B cell (primary cell): ENCODE measurements at regions not wholly inside any gene's neighbourhood (a gene's known extent, or its start where the extent isn't known, plus 50 kb on each side); places are given as distances from the start of the nearest gene placed in this dataset.

Experiments
- ATAC-seq: fragments of 200-7000 bp; cut with Tn5 transposase; one replicate; pipeline ENCODE4 v1.10.0; 2021; ENCODE audit warnings: low read depth, mild to moderate bottlenecking, moderate number of reproducible peaks, moderate library complexity
- CTCF ChIA-PET: fragments of 350-600 bp; sonication (Branson Sonifier 250); formaldehyde crosslinking; loops from one replicate; lab custom pipeline; 2021; ENCODE audit warnings: antibody characterized with exemption, inconsistent platforms; lab: Charles Lee
- POLR2A ChIA-PET: fragments of 350-600 bp; sonication (Branson Sonifier 250); formaldehyde crosslinking; loops from one replicate; lab custom pipeline; 2021; ENCODE audit warnings: antibody characterized with exemption; lab: Charles Lee
- DNase-seq: peaks from one replicate; pipeline ENCODE4 v3.0.0; 2013
- H2AFZ ChIP-seq: 2 replicates; pipeline ENCODE4 v1.6.1; 2012; ENCODE audit warnings: mild to moderate bottlenecking, low read depth, low read length; ENCODE audit not compliant: insufficient read depth, poor library complexity, severe bottlenecking
- H3K27ac ChIP-seq, 2 donors: 1 replicate in 1 of 2; 2 replicates in 1 of 2; pipeline ENCODE4 v1.5.1; 2012 to 2013; ENCODE audit warnings: low read length in 2 of 2, mild to moderate bottlenecking in 2 of 2, moderate library complexity in 1 of 2
- H3K27me3 ChIP-seq, 4 experiments: fragments of 200-600 bp in 1 of 4; sonication (generic) in 1 of 4; replicated peaks in 1 of 4; 1 replicate in 2 of 4; 2 replicates in 2 of 4; pipeline versions ENCODE4 v1.6.1 to v1.7.0; 2013 to 2016; ENCODE audit warnings: low read length in 3 of 4, mild to moderate bottlenecking in 2 of 4, mixed read lengths in 1 of 4, moderate library complexity in 1 of 4; ENCODE audit not compliant: insufficient read depth in 4 of 4, control insufficient read depth in 3 of 4; ENCODE audit errors: control extremely low read depth in 1 of 4
- H3K36me3 ChIP-seq, 2 experiments: replicated peaks in 1 of 2; 1 replicate in 1 of 2; 2 replicates in 1 of 2; pipeline versions ENCODE4 v1.6.1 to v1.7.1; 2013; ENCODE audit warnings: low read length in 1 of 2; ENCODE audit not compliant: insufficient read depth in 2 of 2, control insufficient read depth in 1 of 2; ENCODE audit errors: control extremely low read depth in 1 of 2, extremely low read depth in 1 of 2
- H3K4me1 ChIP-seq, 2 donors: fragments of 200-600 bp in 1 of 2; sonication (generic) in 1 of 2; 1 replicate in 1 of 2; 2 replicates in 1 of 2; pipeline versions ENCODE4 v1.5.1 to v1.6.1; 2013 to 2017; ENCODE audit warnings: low read length in 2 of 2; ENCODE audit not compliant: control insufficient read depth in 2 of 2, insufficient read depth in 2 of 2
- H3K4me2 ChIP-seq: replicated peaks from 2 replicates; pipeline ENCODE3; 2012; ENCODE audit warnings: mild to moderate bottlenecking, low read depth, low read length; ENCODE audit not compliant: poor library complexity, severe bottlenecking
- H3K4me3 ChIP-seq, 5 experiments: fragments of 200-600 bp in 1 of 5; sonication (generic) in 1 of 5; 1 replicate in 3 of 5; 2 replicates in 2 of 5; pipeline versions ENCODE4 v1.5.1 to v1.7.0; 2011 to 2016; ENCODE audit warnings: low read length in 4 of 5, mild to moderate bottlenecking in 4 of 5, low read depth in 2 of 5, control low read depth in 1 of 5, moderate library complexity in 1 of 5; ENCODE audit not compliant: insufficient read depth in 1 of 5; ENCODE audit errors: control extremely low read depth in 1 of 5, extremely low read depth in 1 of 5
- H3K79me2 ChIP-seq: fragments of 200-600 bp; sonication (generic); one replicate; pipeline ENCODE4 v1.6.0; 2016; ENCODE audit warnings: low read length; ENCODE audit not compliant: control insufficient read depth, insufficient read depth
- H3K9ac ChIP-seq: fragments of 200-600 bp; sonication (generic); 2 replicates; pipeline ENCODE4 v1.6.1; 2017; ENCODE audit warnings: mild to moderate bottlenecking, low read length, moderate library complexity
- H3K9me3 ChIP-seq, 3 donors: one replicate each; pipeline versions ENCODE4 v1.6.1 to v1.7.1; 2013; ENCODE audit warnings: low read length in 2 of 3; ENCODE audit not compliant: control insufficient read depth in 2 of 3, insufficient read depth in 1 of 3; ENCODE audit errors: control extremely low read depth in 1 of 3
- H4K20me1 ChIP-seq: 2 replicates; pipeline ENCODE4 v1.6.0; 2012; ENCODE audit warnings: mild to moderate bottlenecking, low read length; ENCODE audit not compliant: insufficient read depth, control insufficient read depth, poor library complexity, severe bottlenecking
- H3K27ac Mint-ChIP-seq: one replicate; pipeline ENCODE4 v1.8.0; 2021; ENCODE audit warnings: mixed read lengths
- H3K27me3 Mint-ChIP-seq: one replicate; pipeline ENCODE4 v1.8.0; 2021; ENCODE audit warnings: mixed read lengths
- H3K4me1 Mint-ChIP-seq: one replicate; pipeline ENCODE4 v1.8.0; 2021; ENCODE audit warnings: mixed read lengths
- H3K4me3 Mint-ChIP-seq: one replicate; pipeline ENCODE4 v1.8.0; 2021; ENCODE audit warnings: mixed read lengths
- H3K9me3 Mint-ChIP-seq: one replicate; pipeline ENCODE4 v1.8.0; 2022; ENCODE audit warnings: mixed read lengths; ENCODE audit not compliant: insufficient read depth
- EZH2 ChIP-seq: IDR thresholded peaks from 2 replicates; pipeline ENCODE4 v1.6.1; 2012; ENCODE audit warnings: borderline replicate concordance, low read depth, mild to moderate bottlenecking, moderate library complexity, low read length; ENCODE audit not compliant: insufficient read depth, poor library complexity, severe bottlenecking
- WGBS: methylation state at CpG from one replicate; pipeline ENCODE4 v1.1.5; 2013; ENCODE audit warnings: missing lambda C conversion rate; ENCODE audit not compliant: insufficient coverage; 5-methylcytosine and 5-hydroxymethylcytosine counted together
- intact Hi-C: fragments of 100-400 bp; cut with micrococcal nuclease; formaldehyde crosslinking; loops from one replicate; pipeline ENCODE4 v1.10.0; 2022
- TF ChIP-seq, protein P1 (sequence below): fragments of 200-600 bp; IDR thresholded peaks from one replicate; pipeline ENCODE4 v1.8.0; 2022; ENCODE audit warnings: antibody characterized with exemption, mild to moderate bottlenecking

DNA sequence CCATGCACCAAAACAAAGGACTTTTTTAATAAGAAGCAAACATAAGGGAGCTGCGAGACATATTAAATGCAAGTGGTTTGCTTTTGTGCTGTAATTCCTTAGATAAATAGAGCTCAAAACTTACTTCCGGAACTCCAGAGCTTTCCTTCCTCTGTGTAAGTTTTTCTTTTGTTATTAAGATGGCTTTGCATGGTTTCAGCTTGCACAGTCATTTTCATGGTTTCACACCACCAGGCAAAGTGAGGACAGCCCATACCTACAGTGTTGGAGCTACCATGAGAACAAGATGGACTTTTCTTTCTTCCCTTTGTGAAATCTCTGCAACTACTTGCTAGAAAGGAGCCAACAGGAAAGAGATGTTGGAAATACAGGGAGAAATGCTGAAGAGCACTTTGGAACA lies 368.0 kb downstream of the SETD4 start:
- no peaks in the 10 kb centered on the region for H3K4me1 ChIP-seq
- H3K9ac ChIP-seq, result no peak overlapping the region
- H3K27ac ChIP-seq, result no peak overlapping the region
- H3K27me3 ChIP-seq, result peaks cover 0 to 8% (median 0%) of the 10 kb centered on the region in 4 experiments
- H3K27me3 Mint-ChIP-seq, result peaks cover 33% of the 10 kb centered on the region
- ATAC-seq (no peak), DNase-seq (no peak)
- WGBS, result no CpG with 5 or more reads among the region's 2 CpGs
- no peak overlapping the region for H2AFZ ChIP-seq
- no peaks in the 10 kb centered on the region for H3K79me2 ChIP-seq
- no peak overlapping the region for H3K27ac Mint-ChIP-seq
- intact Hi-C loops, result no loop called here
- H3K9me3 Mint-ChIP-seq, result no peaks in the 10 kb centered on the region
- no peak overlapping the region for H3K4me3 Mint-ChIP-seq
- H3K9me3 ChIP-seq, result no peaks in the 10 kb centered on the region
- H3K36me3 ChIP-seq, result no peaks in the 10 kb centered on the region
- no peak overlapping the region for H3K4me2 ChIP-seq
- no peak overlapping the region for H3K4me3 ChIP-seq
- ChIA-PET CTCF (interaction anchor here (0.9 kb wide), 1 partner anchor 15 kb away, joined by 3 read pairs; no protein-coding TSS in a partner anchor), POLR2A (no interaction called here)
- H3K4me1 Mint-ChIP-seq, result no peaks in the 10 kb centered on the region
- TF ChIP-seq EZH2, result no peak
- TF ChIP-seq, protein P1, sequence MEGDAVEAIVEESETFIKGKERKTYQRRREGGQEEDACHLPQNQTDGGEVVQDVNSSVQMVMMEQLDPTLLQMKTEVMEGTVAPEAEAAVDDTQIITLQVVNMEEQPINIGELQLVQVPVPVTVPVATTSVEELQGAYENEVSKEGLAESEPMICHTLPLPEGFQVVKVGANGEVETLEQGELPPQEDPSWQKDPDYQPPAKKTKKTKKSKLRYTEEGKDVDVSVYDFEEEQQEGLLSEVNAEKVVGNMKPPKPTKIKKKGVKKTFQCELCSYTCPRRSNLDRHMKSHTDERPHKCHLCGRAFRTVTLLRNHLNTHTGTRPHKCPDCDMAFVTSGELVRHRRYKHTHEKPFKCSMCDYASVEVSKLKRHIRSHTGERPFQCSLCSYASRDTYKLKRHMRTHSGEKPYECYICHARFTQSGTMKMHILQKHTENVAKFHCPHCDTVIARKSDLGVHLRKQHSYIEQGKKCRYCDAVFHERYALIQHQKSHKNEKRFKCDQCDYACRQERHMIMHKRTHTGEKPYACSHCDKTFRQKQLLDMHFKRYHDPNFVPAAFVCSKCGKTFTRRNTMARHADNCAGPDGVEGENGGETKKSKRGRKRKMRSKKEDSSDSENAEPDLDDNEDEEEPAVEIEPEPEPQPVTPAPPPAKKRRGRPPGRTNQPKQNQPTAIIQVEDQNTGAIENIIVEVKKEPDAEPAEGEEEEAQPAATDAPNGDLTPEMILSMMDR, result no peak
- no peaks in the 10 kb centered on the region for H4K20me1 ChIP-seq

DNA sequence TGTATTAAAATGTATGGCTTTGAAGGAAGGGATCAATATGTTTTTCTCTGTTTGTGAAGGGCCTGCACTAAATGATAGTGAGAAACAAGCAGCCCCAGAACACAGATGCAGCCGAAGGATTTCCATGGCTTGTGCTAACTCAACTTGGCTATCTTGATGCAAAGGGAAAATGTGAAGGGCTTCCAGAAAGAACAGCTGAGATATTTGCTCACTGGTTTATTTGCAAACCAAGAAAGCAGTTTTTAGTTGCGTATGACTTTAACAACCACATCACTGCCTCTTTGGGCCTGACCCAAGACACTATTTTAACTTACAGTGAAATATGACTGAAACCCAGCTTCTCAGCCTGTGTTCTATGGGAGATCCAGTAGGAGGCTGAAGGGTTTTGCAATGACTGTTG lies 369.9 kb downstream of the SETD4 start:
- Mint-ChIP-seq H3K27me3 (peaks cover 35% of the 10 kb centered on the region), H3K4me3 (no peak overlapping the region), H3K27ac (no peak overlapping the region), H3K9me3 (no peaks in the 10 kb centered on the region), H3K4me1 (no peaks in the 10 kb centered on the region)
- CTCF ChIA-PET, result no interaction called here
- TF ChIP-seq EZH2, result no peak
- TF ChIP-seq, protein P1, result no peak
- no peaks in the 10 kb centered on the region for H3K36me3 ChIP-seq
- intact Hi-C loops, result no loop called here
- H3K4me1 ChIP-seq, result no peaks in the 10 kb centered on the region
- H4K20me1 ChIP-seq, result no peaks in the 10 kb centered on the region
- POLR2A ChIA-PET, result no interaction called here
- no peak for ATAC-seq
- peaks cover 0 to 8% (median 0%) of the 10 kb centered on the region in 4 experiments for H3K27me3 ChIP-seq
- H3K4me2 ChIP-seq, result no peak overlapping the region
- H3K9me3 ChIP-seq, result no peaks in the 10 kb centered on the region
- H3K9ac ChIP-seq, result no peak overlapping the region
- H3K79me2 ChIP-seq, result no peaks in the 10 kb centered on the region
- WGBS, result 100% methylated on average over 1 of the region's 2 CpGs
- no peak overlapping the region for H2AFZ ChIP-seq
- no peak overlapping the region for H3K4me3 ChIP-seq
- no peak overlapping the region for H3K27ac ChIP-seq
- DNase-seq, result no peak
